Panc1 (cell line): ENCODE measurements at regions not wholly inside any gene's neighbourhood (a gene's known extent, or its start where the extent isn't known, plus 50 kb on each side); places are given as distances from the start of the nearest gene placed in this dataset.

Experiments used
- ATAC-seq: fragments of 200-7000 bp; cut with Tn5 transposase; 2 replicates; pipeline ENCODE4 v1.9.1; 2020; ENCODE audit warnings: mild to moderate bottlenecking, moderate library complexity
- BruUV-seq: library from RNA; stranded (reverse); fragments of 400-500 nt; replicated peaks from 2 replicates; lab custom pipeline; 2021; lab: Mats Ljungman, UMichigan
- CTCF ChIA-PET: fragments of 300-600 bp; sonication (Branson Sonifier 250); formaldehyde crosslinking; loops from one replicate; lab custom pipeline; 2022; ENCODE audit warnings: antibody characterized with exemption; lab: Charles Lee
- POLR2A ChIA-PET: fragments of 300-600 bp; sonication (Branson Sonifier 250); formaldehyde crosslinking; loops from one replicate; lab custom pipeline; 2022; ENCODE audit warnings: antibody characterized with exemption; lab: Charles Lee
- DNase-seq: peaks from one replicate; pipeline ENCODE4 v3.0.0-alpha.2; 2010; ENCODE audit warnings: low read depth, low spot score
- H3K27ac ChIP-seq: 2 replicates; pipeline ENCODE4 v1.5.1; 2011; ENCODE audit warnings: mild to moderate bottlenecking, low read length, inconsistent platforms
- H3K27me3 ChIP-seq: fragments of 200-500 bp; sonication (Bioruptor generic); 2 replicates; pipeline ENCODE4 v1.6.0; 2014; ENCODE audit warnings: low read length, inconsistent platforms; ENCODE audit not compliant: control insufficient read depth, insufficient read depth
- H3K36me3 ChIP-seq: fragments of 200-500 bp; sonication (Bioruptor generic); 2 replicates; pipeline ENCODE4 v1.5.1; 2014; ENCODE audit warnings: inconsistent platforms, mild to moderate bottlenecking, low read length, moderate library complexity; ENCODE audit not compliant: control insufficient read depth, insufficient read depth
- H3K4me1 ChIP-seq: 2 replicates; pipeline ENCODE4 v1.5.1; 2011; ENCODE audit warnings: inconsistent platforms, mild to moderate bottlenecking, low read length, moderate library complexity; ENCODE audit not compliant: control insufficient read depth, insufficient read depth
- H3K4me3 ChIP-seq, 2 experiments: 2 replicates each; pipeline ENCODE4 v1.5.1; 2011 to 2012; ENCODE audit warnings: low read depth in 2 of 2, low read length in 2 of 2, mild to moderate bottlenecking in 2 of 2, inconsistent platforms in 1 of 2, moderate library complexity in 1 of 2
- H3K9me3 ChIP-seq: fragments of 200-500 bp; sonication (Bioruptor generic); 2 replicates; pipeline ENCODE4 v1.5.1; 2014; ENCODE audit warnings: low read depth, mild to moderate bottlenecking, inconsistent platforms, low read length, moderate library complexity; ENCODE audit not compliant: control insufficient read depth, insufficient read depth
- CTCF ChIP-seq: fragments of 450-650 bp; IDR thresholded peaks from 2 replicates; pipeline ENCODE4 v1.5.1; 2017; ENCODE audit warnings: mild to moderate bottlenecking
- POLR2AphosphoS5 ChIP-seq: IDR thresholded peaks from 2 replicates; pipeline ENCODE4 v1.6.1; 2012; ENCODE audit warnings: mild to moderate bottlenecking, low read depth, low read length, moderate library complexity
- REST ChIP-seq, 2 experiments: IDR thresholded peaks; 2 replicates each; pipeline ENCODE4 v1.6.1; 2011 to 2012; ENCODE audit warnings: low read depth in 2 of 2, control low read depth in 1 of 2, low read length in 1 of 2, mild to moderate bottlenecking in 1 of 2, moderate library complexity in 1 of 2; ENCODE audit not compliant: insufficient read depth in 1 of 2
- SIN3A ChIP-seq: IDR thresholded peaks from 2 replicates; pipeline ENCODE4 v1.6.1; 2012; ENCODE audit warnings: low read depth, mild to moderate bottlenecking, low read length, moderate library complexity, borderline replicate concordance; ENCODE audit not compliant: insufficient read depth
- TCF7L2 ChIP-seq: IDR thresholded peaks from 2 replicates; pipeline ENCODE4 v1.6.1; 2011; ENCODE audit warnings: mild to moderate bottlenecking, low read depth, low read length, inconsistent platforms
- in situ Hi-C: cut with HindIII; loops from 2 replicates; pipeline ENCODE4 v1.10.0; 2016; ENCODE audit warnings: low sequenced_read_pairs, low pct_unique_long_range_greater_than_20kb
- intact Hi-C: fragments of 100-400 bp; cut with micrococcal nuclease; formaldehyde crosslinking; loops from one replicate; pipeline ENCODE4 v1.10.0; 2022; ENCODE audit not compliant: unreplicated experiment

GRCh38 chr4:125498981-125499380 is 184.2 kb downstream of the FAT4 start:
- ATAC-seq, result no peak

GRCh38 chr4:125501090-125501489 is 186.3 kb downstream of the FAT4 start:
- H3K4me3 ChIP-seq, result no peak overlapping the region
- no peak for DNase-seq
- H3K4me1 ChIP-seq, result no peaks in the 10 kb centered on the region
- H3K9me3 ChIP-seq, result no peaks in the 10 kb centered on the region
- TF ChIP-seq REST (IDR thresholded peaks at IDR 0.05; ENCODE audit: insufficient read depth in 1 of 2, low read depth in 2 of 2, low read length in 1 of 2) (no peak), CTCF (no peak), POLR2AphosphoS5 (no peak), TCF7L2 (no peak), SIN3A (no peak)
- no TSS peak for BruUV-seq
- H3K36me3 ChIP-seq, result no peaks in the 10 kb centered on the region
- H3K27me3 ChIP-seq, result no peaks in the 10 kb centered on the region
- intact Hi-C loops, result no loop called here
- in situ Hi-C loops, result no loop called here
- ATAC-seq, result no peak
- CTCF ChIA-PET, result no interaction called here
- H3K27ac ChIP-seq, result no peak overlapping the region
- POLR2A ChIA-PET, result interaction anchor here (0.6 kb wide), 1 partner anchor 10 kb away, joined by 3 read pairs; no protein-coding TSS in a partner anchor

More at GRCh38 chr4:125498981-125499380, 184.2 kb downstream of the FAT4 start:
- ChIA-PET CTCF (no interaction called here), POLR2A (no interaction called here)
- no peak overlapping the region for H3K27ac ChIP-seq
- in situ Hi-C loops, result no loop called here
- DNase-seq, result no peak
- H3K36me3 ChIP-seq, result no peaks in the 10 kb centered on the region
- no TSS peak for BruUV-seq
- intact Hi-C loops, result no loop called here
- no peak overlapping the region for H3K4me3 ChIP-seq
- H3K27me3 ChIP-seq, result no peaks in the 10 kb centered on the region
- no peaks in the 10 kb centered on the region for H3K4me1 ChIP-seq
- no peaks in the 10 kb centered on the region for H3K9me3 ChIP-seq
- TF ChIP-seq CTCF (no peak), SIN3A (no peak), POLR2AphosphoS5 (no peak), REST (IDR thresholded peaks at IDR 0.05; ENCODE audit: insufficient read depth in 1 of 2, low read depth in 2 of 2, low read length in 1 of 2) (no peak), TCF7L2 (no peak)
